HG03520 (cell line): ENCODE measurements at regions not wholly inside any gene's neighbourhood (a gene's known extent, or its start where the extent isn't known, plus 50 kb on each side); places are given as distances from the start of the nearest gene placed in this dataset.

Experiments
- ATAC-seq: cut with Tn5 transposase; IDR thresholded peaks from one replicate; pipeline ENCODE4 v1.9.1; 2021; ENCODE audit warnings: mild to moderate bottlenecking, moderate library complexity; ENCODE audit not compliant: unreplicated experiment

DNA sequence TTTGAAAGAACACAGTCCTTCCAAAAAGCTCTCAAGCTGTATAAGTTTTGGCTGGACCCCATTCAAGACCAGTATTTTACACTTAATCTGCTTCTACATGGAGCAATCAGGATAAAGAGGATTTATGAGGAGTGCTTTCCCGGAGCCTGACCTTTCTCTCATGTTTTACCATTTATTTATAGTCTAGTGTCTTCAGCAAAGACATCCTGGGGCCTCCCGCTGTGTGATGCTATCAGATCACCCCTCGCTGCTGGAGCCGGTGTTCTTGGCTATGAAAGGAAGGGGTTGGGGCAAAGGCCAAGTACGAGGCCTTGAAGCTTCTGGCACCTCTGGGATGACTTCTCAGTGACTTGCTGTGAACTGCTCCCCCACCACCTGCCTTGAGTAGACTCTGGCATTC, 189.6 kb downstream of the ADAMTS15 start:
- ATAC-seq: no peak

DNA sequence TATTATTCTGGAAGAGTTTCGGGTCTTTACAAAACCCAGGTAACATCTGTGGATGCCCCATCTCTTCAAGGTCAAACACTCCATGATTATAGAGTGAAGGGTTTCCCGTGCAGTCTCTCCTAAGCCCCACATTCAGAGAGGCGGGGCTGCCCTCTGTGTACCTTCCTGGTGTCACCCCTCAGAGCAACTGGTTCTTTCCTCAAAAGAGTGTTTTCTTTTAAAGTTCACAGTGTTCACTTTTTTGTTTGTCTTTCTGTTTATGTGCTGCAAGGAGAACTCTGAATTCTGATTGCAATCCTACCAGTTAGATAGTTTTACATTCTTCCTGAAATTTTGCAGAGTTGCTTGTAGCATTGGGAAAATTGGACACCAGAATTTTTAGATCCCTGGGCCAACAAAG, 190.2 kb downstream of the ADAMTS15 start:
- no peak for ATAC-seq

DNA sequence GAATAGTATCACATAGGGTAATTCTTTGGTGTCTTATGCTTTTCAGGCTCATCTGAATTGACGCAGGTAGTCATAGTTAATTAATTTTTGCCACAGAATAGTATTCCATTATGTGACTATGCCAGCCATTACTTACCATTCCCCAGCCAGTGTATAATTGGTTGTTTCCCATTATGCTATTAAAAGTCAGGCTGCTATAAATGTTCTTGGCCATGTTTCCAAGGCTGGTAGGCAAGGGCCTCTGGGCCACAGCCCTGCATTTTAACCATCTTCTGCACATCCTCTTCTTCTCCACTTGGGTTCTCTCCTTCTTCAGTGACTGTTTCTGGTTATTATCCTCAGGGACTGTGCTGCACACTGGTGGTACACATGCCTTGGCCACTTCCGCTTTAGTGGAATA, 190.9 kb downstream of the ADAMTS15 start:
- no peak for ATAC-seq

DNA sequence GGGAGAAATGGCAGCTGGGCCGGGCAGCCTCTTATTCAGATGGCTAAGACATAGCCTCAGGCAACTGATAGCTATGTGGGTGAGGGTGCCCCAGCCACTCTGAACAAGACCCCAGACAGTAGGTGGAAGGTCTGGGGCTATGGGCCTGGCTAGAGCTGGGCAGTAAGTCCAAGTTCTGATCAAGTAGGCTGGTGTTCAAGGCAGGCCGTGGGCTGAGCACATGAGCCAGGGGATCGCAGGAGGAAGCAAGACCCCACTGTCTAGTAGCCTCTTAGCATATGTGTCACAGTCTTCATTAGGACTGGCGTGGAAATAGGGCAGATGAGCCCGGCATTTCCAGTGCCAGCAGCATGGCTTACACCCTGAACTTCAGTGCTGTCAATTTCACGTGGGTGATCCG, 192.1 kb downstream of the ADAMTS15 start:
- ATAC-seq: no peak

GRCh38 chr11:130641876-130642275, 193.4 kb downstream of the ADAMTS15 start:
- no peak for ATAC-seq

DNA sequence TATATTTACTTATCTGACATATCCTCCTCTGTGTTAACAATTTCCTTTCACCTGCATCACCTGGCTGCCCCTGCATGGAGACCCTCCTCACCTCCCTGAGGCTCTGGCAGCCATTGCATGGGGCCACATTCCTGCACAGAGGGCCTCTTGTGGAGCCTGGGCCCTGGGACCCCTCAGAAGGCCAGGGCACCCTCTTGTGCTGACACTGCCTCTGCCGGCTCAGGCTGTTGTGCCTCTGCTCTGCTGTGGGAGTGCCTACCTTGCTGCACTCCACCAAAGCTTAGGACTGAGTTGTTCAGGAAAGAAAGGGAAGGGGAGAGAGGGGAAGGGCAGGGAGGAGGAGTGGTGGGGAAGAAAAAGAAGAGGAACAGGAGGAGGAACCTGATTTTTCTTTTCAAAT, 194.5 kb downstream of the ADAMTS15 start:
- no peak for ATAC-seq

DNA sequence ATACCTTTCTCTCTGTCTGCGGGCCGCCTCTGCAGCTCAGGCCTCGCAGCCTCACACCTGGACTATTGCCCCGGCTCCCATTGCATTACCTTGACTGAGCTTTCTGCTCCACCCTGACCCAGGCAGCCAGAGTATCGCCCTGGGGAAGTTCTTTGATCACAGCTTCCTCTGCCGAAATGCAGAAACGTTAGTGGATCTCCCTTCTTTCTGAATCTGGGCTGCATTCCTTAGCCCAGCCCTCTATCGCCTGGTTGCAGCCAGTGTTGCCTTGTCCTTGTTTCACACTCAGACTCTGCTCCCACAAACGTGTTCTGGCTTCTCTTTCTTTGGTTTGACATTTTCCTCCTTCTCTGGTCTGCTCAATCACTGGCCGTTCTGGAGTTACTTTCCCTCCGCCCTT, 195.7 kb downstream of the ADAMTS15 start:
- no peak for ATAC-seq

DNA sequence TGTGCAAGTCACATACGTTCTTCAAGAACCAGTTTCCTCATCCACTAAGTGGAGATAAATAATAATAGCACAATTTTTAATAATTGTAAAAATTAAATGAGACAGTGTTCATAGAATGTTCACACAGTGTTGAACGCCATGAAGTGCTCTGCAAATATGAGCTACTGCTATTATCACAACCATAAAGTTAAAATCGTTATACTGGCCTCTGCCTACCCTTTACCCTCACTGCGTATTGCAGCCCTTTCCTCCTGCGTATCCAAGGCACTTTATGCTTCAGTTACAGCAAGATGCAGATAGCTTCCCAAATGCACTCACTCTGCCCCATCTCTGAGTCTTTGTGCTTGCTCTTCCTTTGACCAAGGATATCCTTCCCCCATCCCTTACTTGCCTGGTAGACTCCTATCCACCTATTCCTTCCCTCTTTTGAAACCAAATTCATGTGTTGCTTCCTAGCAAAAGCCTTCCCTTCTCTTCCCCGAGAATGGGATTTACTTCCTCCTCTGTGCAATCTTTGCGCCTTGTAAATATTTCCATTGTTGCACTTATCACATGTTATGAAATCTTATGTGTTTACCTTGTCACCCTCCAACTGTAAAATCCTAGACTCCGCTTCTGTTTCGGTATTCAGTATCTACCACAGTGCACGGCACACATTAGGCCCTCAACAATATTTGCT, 196.9 kb downstream of the ADAMTS15 start:
- no peak for ATAC-seq

DNA sequence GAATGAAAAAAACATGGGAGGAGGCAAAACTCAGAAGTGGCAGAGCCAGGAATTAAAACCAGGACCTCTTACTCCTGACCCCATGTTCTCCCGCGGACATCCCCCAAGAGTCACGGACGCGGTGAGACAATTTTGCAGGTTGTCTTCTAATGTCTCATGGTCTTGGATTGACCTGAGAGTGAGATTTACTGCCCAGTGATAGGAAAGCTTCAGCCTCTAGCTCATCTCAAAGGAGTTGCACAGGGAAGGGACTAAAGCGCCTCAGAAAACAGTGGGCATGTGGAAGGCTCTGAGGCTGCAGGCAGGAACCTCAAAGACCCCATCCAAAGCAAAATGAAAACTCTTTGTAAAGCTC, 197.4 kb downstream of the ADAMTS15 start:
- no peak for ATAC-seq

DNA sequence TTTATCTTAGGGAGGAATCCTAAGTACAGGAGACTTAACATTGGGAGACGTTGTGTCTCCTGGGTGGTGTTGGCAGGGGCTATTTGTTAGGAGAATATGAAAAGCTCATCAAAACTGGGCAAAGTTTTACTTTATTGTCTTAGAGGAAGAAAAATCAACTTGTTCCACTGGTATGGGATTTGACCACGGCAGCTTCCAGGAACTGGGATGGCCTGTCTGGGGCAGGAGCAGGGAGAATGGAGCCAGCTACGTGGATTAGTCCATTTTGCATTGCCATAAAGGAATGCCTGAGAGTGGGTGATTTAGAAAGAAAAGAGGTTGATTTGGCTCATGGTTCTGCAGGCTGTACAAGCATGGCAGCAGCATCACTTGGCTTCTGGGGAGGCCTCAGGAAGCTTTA, 198.4 kb downstream of the ADAMTS15 start:
- ATAC-seq: no peak

- no peak for ATAC-seq
Measured at GRCh38 chr11:130647371-130647770, 198.9 kb downstream of the ADAMTS15 start.

GRCh38 chr11:130649801-130650200, 201.4 kb downstream of the ADAMTS15 start:
- ATAC-seq: no peak

GRCh38 chr11:130650456-130651030, 202.1 kb downstream of the ADAMTS15 start:
- no peak for ATAC-seq

- ATAC-seq: no peak
Measured at GRCh38 chr11:130651066-130651855, 202.8 kb downstream of the ADAMTS15 start.

DNA sequence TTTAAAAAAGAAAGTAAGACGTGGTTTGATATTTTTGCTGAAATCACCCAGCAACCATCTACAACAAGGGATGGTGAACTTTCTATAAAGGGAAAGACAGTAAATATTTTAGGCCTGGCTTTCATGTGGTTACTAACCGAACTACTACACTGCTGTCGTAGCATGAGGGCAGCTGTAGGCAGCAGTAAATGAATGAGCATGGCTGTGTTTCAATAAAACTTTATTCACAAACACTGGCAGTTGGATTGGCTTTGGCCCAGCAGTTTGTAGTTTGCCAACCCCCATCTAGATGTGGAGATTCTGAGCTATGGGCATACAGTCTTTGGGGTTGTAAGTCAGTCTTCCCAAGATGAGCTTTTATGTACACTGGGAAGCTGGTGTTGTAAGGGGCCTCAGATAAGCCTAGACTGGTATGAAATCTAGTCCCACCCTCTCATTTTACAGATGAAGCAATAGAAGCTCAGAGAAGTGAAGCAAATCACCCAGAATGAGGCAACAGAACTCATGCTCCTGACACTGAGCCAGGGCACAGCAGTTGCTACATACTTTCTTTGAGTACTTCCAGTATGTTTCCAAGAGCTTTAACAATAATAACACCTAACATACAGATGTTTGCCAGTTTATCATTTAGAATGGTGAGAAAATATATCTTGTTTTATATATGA, 204.4 kb downstream of the ADAMTS15 start:
- ATAC-seq: no peak

DNA sequence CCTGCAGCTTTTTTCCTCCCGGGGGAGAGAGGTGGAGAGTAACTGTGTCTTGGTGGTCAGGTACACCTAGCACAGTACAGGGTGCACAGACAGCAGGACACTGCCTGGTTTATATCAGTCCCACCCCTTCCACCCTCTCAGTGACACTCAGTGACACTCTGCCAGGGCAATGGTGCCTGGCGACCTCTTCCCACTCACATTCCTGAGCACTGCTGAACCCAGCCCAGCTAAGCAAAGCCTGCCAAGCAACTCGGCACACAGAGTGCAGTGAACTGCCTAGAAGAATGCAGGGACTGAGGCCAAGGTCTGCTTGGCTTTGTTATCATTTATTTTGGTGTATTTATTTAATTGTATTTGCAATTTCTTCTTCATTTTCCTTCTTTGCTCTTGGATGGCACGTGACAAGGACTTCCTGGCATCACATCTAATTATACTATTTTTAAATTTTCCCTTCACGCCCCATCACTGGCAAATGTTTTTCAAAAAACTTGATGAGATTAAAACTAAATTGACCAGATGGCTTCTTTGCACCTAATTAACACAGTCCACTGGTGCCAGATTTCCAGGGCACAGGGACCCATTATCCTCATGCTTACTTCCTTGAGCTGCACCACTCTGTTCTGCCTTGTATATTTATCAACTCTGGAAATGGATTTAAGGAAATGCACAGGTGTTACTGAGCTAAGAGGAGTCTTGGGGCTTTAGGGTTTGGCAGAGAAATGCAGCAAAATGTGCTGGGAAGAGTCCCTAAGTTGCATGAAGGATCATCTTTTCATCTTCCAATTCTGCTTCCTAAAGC, 205.6 kb downstream of the ADAMTS15 start:
- no peak for ATAC-seq

DNA sequence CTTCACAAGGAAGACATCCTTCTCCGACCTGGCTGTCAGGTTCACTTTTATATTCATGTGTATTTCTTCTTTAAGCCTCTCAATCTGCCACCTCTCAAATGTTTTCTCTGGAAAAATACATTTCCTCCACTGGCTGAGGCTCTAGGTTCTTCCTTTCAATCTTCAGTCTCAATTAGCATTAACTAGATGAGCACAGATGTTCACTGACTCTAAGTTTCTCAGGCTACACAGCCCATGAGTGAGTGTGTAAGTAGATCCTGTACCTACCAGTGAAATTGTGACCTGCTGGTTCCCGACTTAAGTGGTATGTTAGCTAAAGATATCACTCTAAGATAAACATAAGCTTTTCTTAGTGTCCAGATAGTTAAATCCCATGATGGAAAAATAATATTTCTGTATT, 206.9 kb downstream of the ADAMTS15 start:
- no peak for ATAC-seq

GRCh38 chr11:130666781-130667251, 218.4 kb downstream of the ADAMTS15 start:
- ATAC-seq: no peak

DNA sequence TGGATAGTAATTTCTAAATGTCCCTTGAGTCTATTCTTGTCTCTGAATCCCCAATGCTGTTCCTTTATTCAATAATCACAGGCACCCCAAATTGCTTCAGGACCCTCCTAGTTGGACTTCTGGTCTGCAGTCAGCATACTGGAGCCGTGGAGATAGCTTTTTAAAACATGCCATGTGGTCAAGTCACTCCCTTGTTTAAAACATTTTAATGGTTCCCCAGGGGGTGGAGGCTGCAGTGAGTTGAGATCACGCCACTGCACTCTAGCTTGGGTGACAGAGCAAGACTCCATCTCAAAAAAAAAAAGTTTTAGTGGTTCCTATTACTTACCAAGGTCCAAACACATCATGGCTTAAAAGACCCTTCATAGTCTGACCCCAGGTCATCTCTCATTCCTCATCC, 220.3 kb downstream of the ADAMTS15 start:
- no peak for ATAC-seq

DNA sequence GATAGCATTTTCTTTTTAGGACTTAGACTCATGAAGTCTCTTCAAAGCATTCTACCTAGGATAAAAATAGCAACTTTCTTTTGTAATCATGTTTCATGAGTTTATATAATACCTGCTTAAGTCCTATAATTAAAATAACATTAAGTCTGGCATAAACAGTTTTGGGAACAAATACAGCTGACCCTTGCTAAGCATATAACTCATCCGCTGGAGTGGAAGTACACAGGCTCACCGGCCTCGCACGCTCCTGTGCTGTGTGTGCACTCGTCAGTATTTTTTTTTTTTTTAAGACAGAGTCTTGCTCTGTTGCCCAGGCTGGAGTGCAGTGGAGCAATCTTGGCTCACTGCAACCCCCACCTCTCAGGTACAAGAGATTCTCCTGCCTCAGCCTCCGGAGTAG, 221.8 kb downstream of the ADAMTS15 start:
- ATAC-seq: no peak
